ENCODE measurements at regions not wholly inside any gene's neighbourhood (a gene's known extent, or its start where the extent isn't known, plus 50 kb on each side); places are given as distances from the start of the nearest gene placed in this dataset.

GRCh38 chr1:98315309-98315708 is 346.2 kb upstream of the SNX7 start:
- Histone ChIP-seq H3K4me1 (no peaks in the 10 kb centered on the region), H3K27me3 (ENCODE audit: low read depth) (no peaks in the 10 kb centered on the region), H3K4me3 (no peak overlapping the region), H3K27ac (replicated peaks) (no peak overlapping the region), H3K9me3 (replicated peaks) (no peaks in the 10 kb centered on the region), H3K36me3 (no peaks in the 10 kb centered on the region)
- DNase-seq = no peak
- no peak for TF ChIP-seq CTCF (IDR thresholded peaks at IDR 0.05; ENCODE audit: borderline replicate concordance)
- intact Hi-C loops (cut with micrococcal nuclease) = no loop called here

- Histone ChIP-seq H3K27ac (replicated peaks) (no peak overlapping the region), H3K9me3 (replicated peaks) (no peaks in the 10 kb centered on the region), H3K36me3 (no peaks in the 10 kb centered on the region), H3K4me3 (no peak overlapping the region), H3K27me3 (ENCODE audit: low read depth) (no peaks in the 10 kb centered on the region), H3K4me1 (no peaks in the 10 kb centered on the region)
- intact Hi-C loops (cut with micrococcal nuclease) = no loop called here
- DNase-seq = no peak
- TF ChIP-seq CTCF (IDR thresholded peaks at IDR 0.05; ENCODE audit: borderline replicate concordance) = no peak
These were observed 346.9 kb upstream of the SNX7 start for GRCh38 chr1:98314601-98315000.

- Histone ChIP-seq H3K27me3 (ENCODE audit: low read depth) (no peaks in the 10 kb centered on the region), H3K4me3 (no peak overlapping the region), H3K4me1 (no peaks in the 10 kb centered on the region), H3K9me3 (replicated peaks) (no peaks in the 10 kb centered on the region), H3K36me3 (no peaks in the 10 kb centered on the region), H3K27ac (replicated peaks) (no peak overlapping the region)
- no peak for TF ChIP-seq CTCF (IDR thresholded peaks at IDR 0.05; ENCODE audit: borderline replicate concordance)
- no peak for DNase-seq
- intact Hi-C loops (cut with micrococcal nuclease) = no loop called here
These were observed 354.9 kb upstream of the SNX7 start for GRCh38 chr1:98306517-98307089.

GRCh38 chr1:98305362-98305761 is 356.2 kb upstream of the SNX7 start:
- TF ChIP-seq CTCF (IDR thresholded peaks at IDR 0.05; ENCODE audit: borderline replicate concordance) = no peak
- no peak overlapping the region for H3K4me3 ChIP-seq

GRCh38 chr1:98304888-98305287 is 356.6 kb upstream of the SNX7 start:
- DNase-seq = no peak
- intact Hi-C loops (cut with micrococcal nuclease) = no loop called here
- Histone ChIP-seq H3K4me1 (no peaks in the 10 kb centered on the region), H3K27ac (replicated peaks) (no peak overlapping the region), H3K27me3 (ENCODE audit: low read depth) (no peaks in the 10 kb centered on the region), H3K4me3 (no peak overlapping the region), H3K36me3 (no peaks in the 10 kb centered on the region), H3K9me3 (replicated peaks) (no peaks in the 10 kb centered on the region)
- no peak for TF ChIP-seq CTCF (IDR thresholded peaks at IDR 0.05; ENCODE audit: borderline replicate concordance)

More at GRCh38 chr1:98305362-98305761, 356.2 kb upstream of the SNX7 start:
- H3K36me3 ChIP-seq = no peaks in the 10 kb centered on the region
- no peaks in the 10 kb centered on the region for H3K4me1 ChIP-seq
- H3K9me3 ChIP-seq (replicated peaks) = no peaks in the 10 kb centered on the region
- H3K27me3 ChIP-seq (ENCODE audit: low read depth) = no peaks in the 10 kb centered on the region
- intact Hi-C loops (cut with micrococcal nuclease) = no loop called here
- H3K27ac ChIP-seq (replicated peaks) = no peak overlapping the region
- no peak for DNase-seq

All from left ventricle myocardium inferior (tissue), 1 donor.